ENCODE measurements at regions not wholly inside any gene's neighbourhood (a gene's known extent, or its start where the extent isn't known, plus 50 kb on each side); places are given as distances from the start of the nearest gene placed in this dataset.

- H3K4me1 Mint-ChIP-seq: peaks cover 42% of the 10 kb centered on the region
- no peaks in the 10 kb centered on the region for H3K36me3 Mint-ChIP-seq
- no peak overlapping the region for H3K4me3 Mint-ChIP-seq
- no peak overlapping the region for H3K27ac Mint-ChIP-seq
- H3K27me3 Mint-ChIP-seq (ENCODE audit: low read depth): no peaks in the 10 kb centered on the region
- H3K9me3 Mint-ChIP-seq: no peaks in the 10 kb centered on the region
- TF ChIP-seq CTCF (IDR thresholded peaks at IDR 0.05; ENCODE audit: unreplicated experiment): no peak
- DNase-seq (ENCODE audit: low spot score in 2 of 2, unreplicated experiment in 2 of 2): no peak
Observed at GRCh38 chr12:46435625-46436024, 63.1 kb upstream of the SLC38A2 start.

- H3K36me3 Mint-ChIP-seq: no peaks in the 10 kb centered on the region
- DNase-seq (ENCODE audit: low spot score in 2 of 2, unreplicated experiment in 2 of 2): no peak
- peaks cover 48% of the 10 kb centered on the region for H3K4me1 Mint-ChIP-seq
- H3K27me3 Mint-ChIP-seq (ENCODE audit: low read depth): no peaks in the 10 kb centered on the region
- H3K9me3 Mint-ChIP-seq: no peaks in the 10 kb centered on the region
- H3K27ac Mint-ChIP-seq: no peak overlapping the region
- no peak for TF ChIP-seq CTCF (IDR thresholded peaks at IDR 0.05; ENCODE audit: unreplicated experiment)
- H3K4me3 Mint-ChIP-seq: no peak overlapping the region
Observed at GRCh38 chr12:46435029-46435428, 62.5 kb upstream of the SLC38A2 start.

GRCh38 chr12:46433829-46434228, 61.3 kb upstream of the SLC38A2 start:
- peaks cover 51% of the 10 kb centered on the region for H3K4me1 Mint-ChIP-seq
- no peak for DNase-seq (ENCODE audit: low spot score in 2 of 2, unreplicated experiment in 2 of 2)
- no peaks in the 10 kb centered on the region for H3K36me3 Mint-ChIP-seq
- no peaks in the 10 kb centered on the region for H3K9me3 Mint-ChIP-seq
- no peak overlapping the region for H3K4me3 Mint-ChIP-seq
- no peaks in the 10 kb centered on the region for H3K27me3 Mint-ChIP-seq (ENCODE audit: low read depth)
- no peak for TF ChIP-seq CTCF (IDR thresholded peaks at IDR 0.05; ENCODE audit: unreplicated experiment)
- H3K27ac Mint-ChIP-seq: peak overlapping the region; percentile 10

- DNase-seq (ENCODE audit: low spot score in 2 of 2, unreplicated experiment in 2 of 2): no peak
- Mint-ChIP-seq H3K27me3 (ENCODE audit: low read depth) (no peaks in the 10 kb centered on the region), H3K4me3 (no peak overlapping the region), H3K36me3 (peaks cover 3% of the 10 kb centered on the region), H3K27ac (peak overlapping the region; percentile 93), H3K4me1 (peaks cover 36% of the 10 kb centered on the region), H3K9me3 (peaks cover 8% of the 10 kb centered on the region)
- no peak for TF ChIP-seq CTCF (IDR thresholded peaks at IDR 0.05; ENCODE audit: unreplicated experiment)
Observed at GRCh38 chr12:46432325-46432724, 59.8 kb upstream of the SLC38A2 start.

GRCh38 chr12:46430340-46430948, 57.9 kb upstream of the SLC38A2 start:
- Mint-ChIP-seq H3K36me3 (peaks cover 13% of the 10 kb centered on the region), H3K4me1 (peaks cover 33% of the 10 kb centered on the region), H3K9me3 (peaks cover 20% of the 10 kb centered on the region), H3K4me3 (no peak overlapping the region), H3K27ac (peak overlapping the region; percentile 74), H3K27me3 (ENCODE audit: low read depth) (no peaks in the 10 kb centered on the region)
- no peak for TF ChIP-seq CTCF (IDR thresholded peaks at IDR 0.05; ENCODE audit: unreplicated experiment)
- DNase-seq (ENCODE audit: low spot score in 2 of 2, unreplicated experiment in 2 of 2): no peak
